Stimulated activated CD4-positive, alpha-beta T cell treated with anti-CD3 and anti-CD28 coated beads, Interleukin-2, amount 100 ng/mL, for 24 hours (primary cell): ENCODE measurements at regions not wholly inside any gene's neighbourhood (a gene's known extent, or its start where the extent isn't known, plus 50 kb on each side); places are given as distances from the start of the nearest gene placed in this dataset.
A peak's percentile ranks its signal among the peaks of the same experiment; 100 is the strongest.

ENCODE experiments used
- DNase-seq, 2 donors: peaks; one replicate each; pipeline ENCODE4 v3.0.0-alpha.2; 2020

DNA sequence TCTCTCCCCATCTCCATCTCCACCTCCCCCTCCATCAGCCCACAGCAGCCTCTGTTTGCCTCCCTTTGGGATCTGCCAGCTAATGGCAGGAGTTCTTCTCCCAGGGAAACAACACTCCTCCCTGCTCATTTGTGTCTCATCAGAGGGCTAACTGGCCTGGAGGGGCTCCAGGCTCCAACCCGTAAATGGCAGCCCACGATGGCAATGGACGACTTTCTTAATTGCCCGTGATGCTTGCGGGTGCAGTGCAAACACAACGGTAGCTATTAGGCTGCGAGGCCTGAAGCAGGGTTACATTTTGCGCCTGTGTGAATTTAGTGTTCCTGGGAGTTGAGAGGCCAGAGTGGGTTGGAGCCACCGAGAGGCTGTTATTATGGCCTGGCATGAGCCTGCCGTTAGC, 285.1 kb downstream of the TNS1 start:
- DNase-seq = no peak

DNA sequence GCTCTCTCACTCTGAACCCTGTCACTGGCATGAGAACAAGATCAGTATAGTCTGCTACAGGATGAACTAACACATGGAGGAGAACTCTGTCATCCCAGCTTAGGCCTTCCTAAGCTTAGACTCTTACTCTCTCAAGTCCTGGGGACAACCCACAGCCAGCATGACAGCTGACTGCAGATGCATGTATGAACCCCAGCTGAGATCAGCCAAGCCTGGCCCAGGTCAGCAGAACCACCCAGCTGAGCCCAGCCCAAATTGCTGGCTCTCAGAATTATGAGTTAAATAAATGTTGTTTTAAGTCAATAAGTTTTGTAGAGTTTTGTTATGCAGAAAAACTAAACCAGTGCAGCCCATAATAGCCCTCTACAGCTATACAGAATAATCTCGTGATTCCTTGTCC, 287.3 kb downstream of the TNS1 start:
- DNase-seq = no peak

DNA sequence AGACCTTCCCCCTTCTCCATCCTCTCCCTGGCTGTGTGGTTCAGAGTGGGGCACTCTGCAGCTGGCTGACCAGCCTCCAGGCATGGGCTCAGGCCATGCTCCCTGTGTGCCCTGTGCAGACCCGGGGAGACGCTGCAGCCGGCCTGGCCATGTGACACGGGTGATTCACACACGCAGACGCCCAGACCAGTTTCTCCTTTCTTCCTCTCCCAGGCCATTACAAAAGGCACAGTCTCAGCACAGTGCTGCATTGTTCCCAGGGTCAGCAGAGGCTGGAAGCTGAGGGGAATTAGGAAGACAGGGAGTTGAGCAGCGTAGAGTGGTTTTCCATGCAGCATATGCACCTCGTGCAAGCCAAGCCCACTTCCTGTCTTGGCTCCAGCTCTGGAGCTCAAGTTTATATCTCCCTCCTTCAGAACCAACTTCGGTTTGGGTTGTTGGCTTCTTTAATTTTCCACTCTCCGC, 288.5 kb downstream of the TNS1 start:
- no peak for DNase-seq

DNA sequence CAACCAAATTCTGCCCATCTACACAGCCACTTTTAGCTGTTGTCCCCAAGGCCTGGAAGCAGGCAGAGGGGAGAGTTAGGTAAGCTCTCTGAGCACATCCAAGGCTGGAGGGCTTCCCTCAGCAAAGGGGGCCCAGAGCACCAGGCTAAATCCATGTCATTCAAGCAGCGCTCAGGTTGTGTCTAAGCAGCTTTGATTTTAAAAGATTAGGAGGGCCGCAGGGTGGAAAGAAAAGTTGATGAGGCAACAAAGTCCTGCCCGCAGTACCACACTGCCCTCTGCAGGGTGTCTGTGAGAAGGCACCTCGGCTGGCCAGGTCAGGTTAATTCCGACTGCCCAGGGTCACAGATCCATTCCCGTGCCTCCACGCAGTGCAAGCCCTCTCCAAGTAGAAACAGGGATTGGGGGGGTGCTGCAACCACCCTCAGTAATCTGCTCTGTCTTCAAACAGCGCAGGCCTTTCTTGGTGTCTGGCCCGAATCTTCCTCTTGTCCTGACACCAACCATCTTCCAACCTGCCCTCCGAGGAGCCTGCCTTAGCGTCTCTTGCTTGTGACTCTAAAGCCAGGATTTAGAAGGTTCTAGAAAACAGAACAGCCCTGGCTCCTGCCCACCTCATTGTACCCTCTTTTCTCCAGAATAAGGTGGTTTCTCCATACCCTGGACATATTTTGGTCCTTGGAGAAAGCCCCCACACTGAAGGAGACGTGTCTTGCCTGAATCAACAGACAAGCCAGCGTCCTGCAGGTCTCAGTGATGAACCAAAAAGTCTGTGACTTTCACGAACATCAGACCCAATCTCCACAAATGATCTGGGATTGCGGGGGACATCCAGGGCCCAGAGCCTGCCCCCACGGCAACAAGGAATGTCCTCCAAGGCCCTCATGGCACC, 289.2 kb downstream of the TNS1 start:
- peak; percentile 76 to 82 for DNase-seq

DNA sequence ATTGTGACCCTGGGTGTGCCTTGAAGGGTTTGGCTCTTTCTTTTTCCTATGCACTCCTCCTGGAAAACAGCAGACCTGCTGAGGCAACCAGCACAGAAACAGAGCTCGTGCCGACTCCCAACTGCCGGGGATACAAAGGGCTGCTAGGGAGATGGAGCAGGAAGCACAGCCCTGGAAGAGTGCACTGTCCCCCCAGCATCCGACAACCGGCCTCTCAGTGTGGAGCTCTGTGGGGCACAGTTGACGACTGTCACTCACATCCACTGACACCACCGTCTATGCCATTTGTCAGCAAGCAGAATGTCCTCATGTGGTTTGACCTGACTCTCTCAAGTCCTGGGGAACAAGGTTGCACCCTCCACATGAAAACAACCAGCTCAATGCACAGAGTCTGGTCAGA, 290.4 kb downstream of the TNS1 start:
- no peak for DNase-seq

DNA sequence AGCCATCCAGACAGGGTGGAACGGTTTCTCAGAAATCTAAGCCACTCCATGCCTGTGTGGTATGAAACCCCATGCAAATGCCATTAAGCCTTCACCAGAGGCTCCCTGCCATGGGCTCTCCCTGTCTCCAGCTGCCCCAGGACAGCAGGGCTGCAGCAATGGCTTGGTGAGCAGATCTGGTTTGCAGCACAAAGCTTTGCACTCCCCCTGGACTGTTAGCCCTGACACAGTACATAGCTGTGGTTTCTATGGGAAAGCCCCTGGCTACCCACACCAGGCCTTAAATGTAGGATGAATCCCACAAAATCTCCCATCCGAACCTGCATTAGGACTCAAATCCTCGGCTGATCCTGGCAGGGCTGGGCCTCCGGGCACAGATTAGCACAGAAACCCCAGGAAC, 291.6 kb downstream of the TNS1 start:
- no peak for DNase-seq

DNA sequence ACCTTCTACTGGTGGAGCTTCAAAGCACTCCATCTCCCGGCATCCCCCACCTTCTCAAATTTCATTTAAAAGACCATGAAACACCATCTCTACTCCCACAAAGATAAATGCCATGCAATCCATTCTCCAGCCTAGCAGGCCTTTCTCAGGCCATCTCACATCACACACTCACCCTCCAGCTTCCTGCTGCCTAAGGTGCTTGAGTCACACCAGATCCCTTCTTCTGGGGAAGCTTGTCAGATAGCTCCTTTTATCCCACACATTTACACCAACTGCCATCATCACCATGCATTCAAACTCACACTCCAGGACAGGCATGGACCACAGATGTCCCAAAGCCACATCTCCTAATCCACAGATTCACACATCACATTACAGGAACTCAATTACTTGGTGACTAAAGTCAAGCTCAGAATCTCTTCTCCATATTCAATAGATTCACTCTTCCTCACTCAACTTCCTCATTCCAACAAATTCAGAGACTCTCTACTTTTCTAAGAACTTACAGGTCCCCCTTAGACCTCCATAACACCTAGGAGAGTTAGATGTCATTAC, 292.5 kb downstream of the TNS1 start:
- no peak for DNase-seq

DNA sequence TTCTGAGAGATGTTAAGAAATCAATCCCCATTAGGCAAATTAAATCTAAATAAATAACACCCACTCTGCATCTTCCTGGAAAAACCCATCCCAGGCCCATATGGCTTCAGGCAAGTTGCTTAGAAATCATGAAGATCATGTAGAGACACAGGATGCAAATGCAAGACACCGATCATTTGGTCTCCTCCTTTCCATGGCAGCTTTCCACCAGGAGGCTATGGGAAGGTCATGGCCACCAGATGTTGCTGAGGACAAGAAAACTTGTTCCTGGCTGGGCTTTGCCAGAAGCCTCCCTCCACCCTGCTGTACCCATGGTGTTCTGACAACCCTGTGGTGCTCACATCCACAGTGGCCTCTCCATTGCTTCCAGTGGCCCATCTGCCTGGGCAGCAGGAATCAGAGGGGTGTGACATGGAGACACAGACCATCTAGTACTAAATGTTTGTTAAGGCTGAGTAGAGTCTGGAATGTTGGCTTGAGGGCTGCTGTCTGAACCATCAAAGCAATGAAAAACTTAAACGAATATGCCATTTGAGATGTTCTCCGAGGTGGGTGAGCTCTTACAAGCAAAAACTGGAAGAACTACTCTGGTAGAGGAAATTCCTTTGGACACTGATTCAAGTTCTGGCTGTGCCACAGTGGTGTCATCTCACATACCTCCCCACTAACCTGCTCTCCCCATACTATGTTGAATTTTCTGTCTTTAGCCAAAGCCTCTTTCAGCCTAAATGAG, 293.2 kb downstream of the TNS1 start:
- no peak for DNase-seq

DNA sequence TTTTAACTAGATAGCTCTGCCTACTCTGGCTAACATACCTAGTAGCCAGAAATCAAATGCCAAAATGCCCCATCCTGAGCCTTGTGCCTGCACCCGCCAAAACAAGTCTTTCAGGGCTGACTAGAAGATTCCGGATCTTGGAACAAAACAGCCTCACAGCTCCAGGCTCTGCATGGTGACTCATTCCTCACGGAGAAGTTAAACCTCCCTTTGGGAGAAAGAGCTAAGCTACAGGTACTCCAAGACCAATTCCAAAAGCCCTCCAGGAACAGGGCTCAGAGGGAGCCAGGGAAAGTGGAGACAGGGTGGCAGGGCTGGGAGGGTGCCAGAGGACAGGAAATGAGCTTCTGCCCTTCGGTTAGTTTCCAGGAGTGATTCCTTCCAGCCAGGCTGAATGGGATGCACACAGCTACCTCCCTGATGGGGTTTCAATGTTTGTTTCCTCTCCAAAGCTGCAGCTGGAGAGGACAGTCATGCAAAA, 295.6 kb downstream of the TNS1 start:
- no peak for DNase-seq

DNA sequence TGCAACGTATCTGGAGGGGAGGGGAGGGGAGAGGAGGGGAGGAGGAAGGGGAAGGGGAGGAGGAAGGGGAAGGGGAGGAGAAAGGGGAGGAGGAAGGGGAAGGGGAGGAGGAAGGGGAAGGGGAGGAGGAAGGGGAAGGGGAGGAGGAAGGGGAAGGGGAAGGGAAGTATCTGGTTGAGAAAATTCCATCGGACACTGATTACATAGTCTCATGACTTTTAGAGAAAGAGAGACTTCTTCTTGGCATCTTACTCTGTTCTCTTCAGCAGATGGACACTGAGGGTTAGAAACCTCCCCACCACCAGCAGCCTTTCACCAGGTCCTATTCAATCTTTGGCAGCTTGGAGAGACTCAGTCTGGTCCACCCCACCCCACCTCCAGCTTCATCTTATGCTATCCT, 296.3 kb downstream of the TNS1 start:
- DNase-seq = no peak

DNA sequence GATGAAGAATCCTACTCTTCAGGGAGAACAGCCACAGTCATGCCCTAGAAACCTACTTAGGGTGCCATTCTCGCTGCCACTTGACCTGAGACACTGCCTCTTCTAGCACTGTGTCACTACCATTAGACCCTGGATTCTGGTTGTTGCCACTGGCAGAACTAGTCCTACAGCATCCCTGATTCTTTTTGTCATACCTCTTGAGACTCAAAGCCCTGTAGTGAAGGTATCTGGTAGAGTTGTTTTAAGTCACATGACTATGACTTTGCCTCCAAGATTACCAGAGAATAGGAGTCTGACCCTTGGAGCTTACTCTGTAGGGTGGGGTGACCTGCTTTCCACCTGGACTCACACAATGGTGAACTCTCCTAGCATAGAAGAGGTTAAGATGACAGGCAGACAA, 296.7 kb downstream of the TNS1 start:
- no peak for DNase-seq

DNA sequence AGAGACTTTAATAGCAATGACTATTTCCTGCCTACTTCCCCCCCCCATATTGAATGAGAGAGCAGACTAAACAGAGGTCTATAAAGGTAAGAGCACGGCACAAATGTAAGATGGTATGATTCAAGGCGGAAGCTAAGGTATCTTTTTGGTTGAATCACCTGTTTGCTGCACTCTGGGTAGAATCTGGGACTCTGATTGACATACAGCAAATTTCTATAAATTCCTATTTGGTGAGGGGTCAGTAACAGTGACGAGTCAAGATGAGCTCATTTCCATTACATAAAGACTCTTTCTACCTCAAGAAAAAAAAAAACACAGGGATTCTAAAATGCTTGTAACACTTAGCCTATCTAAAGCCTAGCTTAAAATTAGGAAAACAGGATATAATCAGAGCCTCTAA, 297.3 kb downstream of the TNS1 start:
- no peak for DNase-seq

DNA sequence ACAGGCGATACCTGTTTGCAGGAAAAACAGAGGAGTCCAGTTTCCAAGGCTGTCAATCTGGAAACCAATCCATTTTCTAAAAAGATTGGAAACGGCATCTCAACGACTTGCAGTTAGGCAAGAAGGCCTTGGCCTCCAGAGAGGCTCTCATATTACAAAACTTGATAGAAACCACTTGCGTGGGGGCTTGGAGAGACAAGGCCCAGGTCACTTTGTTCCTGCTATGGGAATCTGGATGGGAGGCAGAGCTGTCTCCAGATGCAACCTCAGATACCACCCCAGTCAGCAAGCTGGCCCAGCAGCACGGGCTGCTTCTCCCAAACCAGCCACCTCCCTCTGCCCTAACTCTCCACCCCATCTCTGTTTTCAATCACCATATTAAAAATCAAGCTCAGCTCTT, 298.8 kb downstream of the TNS1 start:
- no peak for DNase-seq

DNA sequence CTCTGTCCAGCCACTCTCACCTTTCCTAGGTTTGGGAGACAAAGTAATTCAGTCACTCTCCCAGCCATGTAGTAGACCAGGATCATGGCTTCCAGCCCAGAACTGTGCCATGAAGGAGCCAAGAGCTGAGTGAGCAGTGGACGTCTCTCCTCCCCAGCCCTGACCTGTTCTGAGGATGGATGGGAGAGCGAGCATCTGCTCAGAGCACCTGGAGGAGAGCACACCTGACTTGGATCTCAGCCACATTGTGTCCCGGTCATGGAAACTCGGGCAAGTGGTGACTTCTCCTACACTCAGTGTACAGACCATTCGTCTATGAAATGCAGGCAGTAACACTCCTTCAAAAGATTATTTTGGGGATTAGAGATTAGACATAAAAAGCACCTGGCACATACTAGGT, 299.7 kb downstream of the TNS1 start:
- no peak for DNase-seq

DNA sequence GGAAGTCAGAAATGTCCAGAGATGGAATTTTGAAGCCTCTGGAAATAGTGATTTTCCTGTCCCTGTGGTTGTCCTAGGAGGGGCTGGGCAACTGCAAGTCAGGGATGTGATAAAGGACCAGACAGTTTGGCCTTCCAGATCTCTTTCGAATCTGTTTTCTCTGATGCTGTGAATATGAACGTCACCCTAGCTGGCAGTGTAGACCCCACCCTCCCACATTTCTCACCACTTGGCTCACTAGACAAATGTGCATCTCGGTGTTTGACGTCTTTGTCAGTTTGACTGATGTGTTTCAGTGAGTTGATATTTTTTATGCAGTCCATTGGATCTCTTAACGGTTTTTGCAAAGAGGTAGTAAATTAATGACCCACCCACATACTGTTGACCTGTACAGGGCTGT, 301.2 kb downstream of the TNS1 start:
- DNase-seq = no peak

DNA sequence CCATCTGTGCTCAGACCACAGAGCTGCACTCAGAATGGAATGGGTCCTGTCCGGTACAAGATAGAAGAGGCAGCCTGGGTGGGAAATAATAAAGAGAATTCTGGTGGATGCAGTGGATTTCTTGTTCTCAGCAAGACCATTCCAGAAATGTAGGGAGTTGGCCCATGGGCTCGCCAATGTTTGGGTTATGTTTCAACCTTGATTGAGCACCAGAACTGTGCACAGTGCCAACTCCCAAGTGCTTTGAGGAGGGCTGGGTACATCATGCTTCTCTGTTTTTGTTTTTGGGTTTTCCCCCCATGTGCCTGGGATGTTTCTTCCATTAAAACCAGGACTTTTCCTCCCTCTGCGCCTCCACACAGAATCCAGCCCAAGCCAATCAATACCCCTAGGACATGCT, 304.1 kb downstream of the TNS1 start:
- DNase-seq = no peak

DNA sequence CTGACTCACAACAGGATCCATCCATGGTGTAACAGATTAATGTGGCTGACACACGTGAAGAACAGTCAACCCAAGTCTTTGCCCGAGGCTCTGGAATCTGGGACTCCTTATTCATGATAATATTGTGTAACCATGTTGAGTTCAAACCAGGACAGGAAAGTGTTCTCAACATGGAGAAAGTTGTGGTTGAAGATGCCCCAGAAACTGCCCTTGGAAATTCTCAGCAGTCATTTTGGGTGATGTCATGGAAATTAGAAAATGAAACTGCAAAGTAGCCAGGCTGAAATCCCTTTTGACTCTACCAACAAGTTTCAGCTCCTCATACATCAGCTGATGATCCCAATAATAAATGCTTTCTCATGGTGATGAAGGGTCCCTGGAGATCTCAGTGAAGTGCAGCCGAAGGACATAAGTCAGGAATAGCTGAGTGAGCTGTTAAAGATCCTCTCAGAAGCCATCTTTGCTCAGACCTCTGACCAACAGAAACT, 307.7 kb downstream of the TNS1 start:
- no peak for DNase-seq

DNA sequence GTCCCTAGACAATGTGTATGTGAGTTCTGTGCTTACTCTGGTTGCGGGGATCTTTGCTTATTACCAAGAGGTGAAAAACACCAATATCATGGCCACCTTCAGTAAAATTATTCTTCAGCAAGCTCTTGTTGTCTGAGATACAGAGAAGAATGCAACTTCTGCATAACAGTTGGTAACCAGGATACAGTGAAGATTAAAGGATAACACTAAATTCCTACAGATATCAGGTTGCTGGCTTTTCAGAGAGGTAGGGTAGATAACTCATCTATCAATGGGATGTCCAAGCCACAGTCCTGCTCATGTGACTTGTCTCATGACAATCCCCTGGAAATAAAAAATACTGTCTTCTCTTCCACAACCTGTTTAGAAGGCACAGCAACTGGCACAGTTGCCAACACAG, 308.5 kb downstream of the TNS1 start:
- DNase-seq = no peak

DNA sequence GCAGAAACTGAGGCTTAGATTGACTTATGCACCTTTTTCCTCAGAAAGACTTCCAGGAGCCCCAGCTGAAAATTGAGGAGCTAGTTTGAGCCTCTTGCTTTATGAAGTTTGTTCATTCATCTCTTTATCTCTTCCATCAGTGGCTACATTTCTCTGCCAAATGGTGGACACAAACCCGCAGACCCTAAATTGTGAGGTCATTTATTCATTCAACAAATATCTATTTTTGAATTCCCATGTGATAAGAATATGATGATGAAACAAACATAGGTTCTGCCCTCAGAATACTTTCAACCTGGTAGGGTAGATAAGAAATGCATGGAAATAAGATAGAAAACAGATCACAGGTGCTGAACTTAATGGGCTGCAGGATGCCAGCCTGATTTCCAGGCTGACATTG, 309.4 kb downstream of the TNS1 start:
- no peak for DNase-seq

DNA sequence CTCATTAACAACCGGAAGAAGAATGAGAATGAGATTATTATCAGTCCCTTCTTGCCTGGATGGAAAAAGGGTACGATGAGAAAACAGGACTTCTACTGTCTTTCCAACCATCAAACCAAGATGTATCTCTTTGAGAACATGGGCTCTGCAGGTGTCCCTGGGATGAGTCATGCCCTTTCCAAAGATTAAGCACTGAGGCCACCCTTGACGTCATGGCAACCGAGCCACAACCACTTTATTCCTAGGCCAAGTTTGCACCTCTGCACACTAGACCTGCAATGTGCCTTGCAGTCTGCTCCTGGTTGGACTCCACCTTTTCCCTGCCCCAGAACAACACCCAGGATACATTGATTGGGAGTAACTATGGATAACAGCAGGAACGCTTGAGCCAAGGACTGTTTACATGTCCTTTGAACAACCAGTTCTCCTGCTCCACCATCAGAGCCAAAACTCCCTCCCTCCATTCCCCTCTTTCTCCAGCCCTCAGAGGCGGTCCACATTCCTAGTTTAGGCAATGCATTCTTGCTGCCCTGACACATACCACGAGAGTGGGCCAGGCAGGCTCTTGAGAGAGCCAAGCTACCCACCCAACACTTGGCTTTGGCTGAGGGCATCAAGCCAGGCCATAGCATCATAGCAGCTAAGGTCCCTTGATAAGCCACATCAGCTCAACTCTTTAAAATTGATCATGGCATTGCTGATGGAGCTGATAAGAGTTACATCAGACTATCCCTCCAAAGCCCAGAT, 310.7 kb downstream of the TNS1 start:
- no peak for DNase-seq

DNA sequence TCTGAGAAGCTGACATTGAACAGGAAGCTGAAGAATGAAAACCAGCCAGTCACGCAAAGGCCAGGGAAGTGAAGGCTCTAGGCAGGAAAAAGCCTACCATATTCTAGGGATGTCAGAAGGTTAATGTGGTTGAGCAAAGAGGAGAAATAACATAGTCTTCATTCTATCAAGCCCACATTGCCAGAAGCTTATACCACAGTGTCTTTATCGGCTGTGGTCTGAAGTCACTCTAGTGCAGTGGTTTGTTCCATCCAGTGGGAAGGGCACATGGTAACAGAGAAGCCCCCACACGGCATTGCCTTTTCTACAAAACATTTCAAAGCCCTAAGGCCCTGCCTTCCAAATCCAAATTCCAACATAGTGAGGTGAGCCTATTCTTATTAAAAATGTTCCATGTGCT, 311.3 kb downstream of the TNS1 start:
- no peak for DNase-seq

DNA sequence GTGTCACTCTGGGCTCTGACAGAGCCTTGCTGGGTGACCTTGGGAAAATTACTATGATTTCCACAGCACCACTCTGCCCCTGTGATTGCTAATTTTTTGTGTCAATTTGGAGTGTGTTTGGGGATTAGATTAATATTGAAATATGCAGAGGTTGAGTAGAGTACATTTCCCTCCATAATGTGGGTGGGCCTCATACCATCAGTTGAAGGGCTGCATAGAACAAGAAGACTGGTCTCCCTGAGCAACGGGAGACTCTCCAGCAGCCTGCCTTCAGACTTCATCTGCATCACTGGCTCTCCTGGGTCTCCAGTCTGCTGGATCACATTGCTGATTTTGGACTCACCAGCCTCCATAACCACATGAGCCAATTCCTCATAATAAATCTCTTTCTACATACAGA, 313.7 kb downstream of the TNS1 start:
- DNase-seq = no peak

DNA sequence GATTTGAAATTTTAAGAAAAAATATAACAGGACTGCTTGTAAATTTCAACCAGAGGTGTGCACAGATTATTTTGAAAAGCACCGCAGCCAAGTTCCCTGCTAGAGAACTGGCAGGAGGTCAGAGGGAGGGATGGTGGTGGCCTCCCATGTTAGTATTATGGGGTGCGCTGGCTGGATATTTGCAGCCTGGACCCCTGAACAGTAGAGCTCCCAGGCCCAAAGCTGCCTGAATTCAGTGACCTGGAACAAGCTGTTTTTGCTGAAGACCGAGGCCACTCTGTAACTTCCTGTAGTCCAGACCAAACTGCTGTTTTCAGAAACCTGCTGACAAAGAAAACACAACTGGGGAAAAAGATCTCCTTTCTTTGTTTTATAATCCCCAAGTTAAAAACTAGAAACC, 314.3 kb downstream of the TNS1 start:
- no peak for DNase-seq
